Spleen (tissue), 11 donors: ENCODE measurements at regions not wholly inside any gene's neighbourhood (a gene's known extent, or its start where the extent isn't known, plus 50 kb on each side); places are given as distances from the start of the nearest gene placed in this dataset.

Experiments used
- DNase-seq: peaks from one replicate; pipeline ENCODE4 v3.0.0-alpha.2; 2020
- H3K27ac ChIP-seq, 8 donors: fragments of 200-600 bp; sonication (generic) in 7 of 8; 1 replicate in 4 of 8; 2 replicates in 4 of 8; pipeline versions ENCODE4 v1.5.0 to v1.8.0; 2016 to 2021; ENCODE audit warnings: inconsistent platforms in 4 of 8, mild to moderate bottlenecking in 4 of 8, moderate library complexity in 1 of 8
- H3K27me3 ChIP-seq, 7 donors: fragments of 200-600 bp; sonication (generic) in 6 of 7; replicated peaks in 1 of 7; 1 replicate in 4 of 7; 2 replicates in 3 of 7; pipeline versions ENCODE4 v1.5.0 to v1.8.0; 2016 to 2021; ENCODE audit warnings: inconsistent platforms in 3 of 7, mild to moderate bottlenecking in 1 of 7
- H3K36me3 ChIP-seq, 6 donors: fragments of 200-600 bp; sonication (generic) in 5 of 6; 1 replicate in 4 of 6; 2 replicates in 2 of 6; pipeline versions ENCODE4 v1.5.0 to v1.8.0; 2016 to 2021; ENCODE audit warnings: inconsistent platforms in 2 of 6
- H3K4me1 ChIP-seq, 6 donors: fragments of 200-600 bp; sonication (generic) in 5 of 6; 1 replicate in 3 of 6; 2 replicates in 3 of 6; pipeline versions ENCODE4 v1.5.0 to v1.8.0; 2016 to 2021; ENCODE audit warnings: inconsistent platforms in 3 of 6
- H3K4me3 ChIP-seq, 8 donors: fragments of 200-600 bp; sonication (generic) in 7 of 8; 1 replicate in 4 of 8; 2 replicates in 4 of 8; pipeline versions ENCODE4 v1.5.0 to v1.8.0; 2016 to 2021; ENCODE audit warnings: inconsistent platforms in 4 of 8, mild to moderate bottlenecking in 4 of 8, moderate library complexity in 2 of 8
- H3K9me3 ChIP-seq, 8 donors: fragments of 200-600 bp; sonication (generic) in 7 of 8; 1 replicate in 4 of 8; 2 replicates in 4 of 8; pipeline versions ENCODE4 v1.5.0 to v1.8.0; 2016 to 2021; ENCODE audit warnings: inconsistent platforms in 4 of 8
- POLR2A ChIP-seq, 3 donors: fragments of 450-650 bp; IDR thresholded peaks; one replicate each; pipeline ENCODE4 v1.5.1; 2017; ENCODE audit warnings: antibody characterized with exemption in 3 of 3, mild to moderate bottlenecking in 1 of 3
- POLR2AphosphoS5 ChIP-seq, 3 donors: sonication (generic); formaldehyde crosslinking; IDR thresholded peaks; one replicate each; pipeline ENCODE4 v1.5.1; 2017; ENCODE audit warnings: antibody characterized with exemption in 3 of 3
- WGBS, 5 donors: extraction: QIAGEN DNeasy Blood & Tissue Kit in 3 of 5; methylation state at CpG; one replicate each; pipeline versions ENCODE4 v1.1.5 to v1.1.7; 2013 to 2018; 5-methylcytosine and 5-hydroxymethylcytosine counted together
- intact Hi-C: fragments of 100-400 bp; cut with DNase I; formaldehyde crosslinking; loops from one replicate; pipeline ENCODE4 v1.15.0; 2023; ENCODE audit warnings: low total_unique reads
- TF ChIP-seq, protein P1 (sequence below), 11 experiments: fragments of 200-600 bp in 7 of 11; fragments of 450-650 bp in 4 of 11; sonication (generic) in 4 of 11; IDR thresholded peaks in 8 of 11; conservative IDR thresholded peaks in 3 of 11; 1 replicate in 7 of 11; 2 replicates in 4 of 11; pipeline versions ENCODE4 v1.4.0 to v1.8.0; 2016 to 2021; ENCODE audit warnings: antibody characterized with exemption in 11 of 11, inconsistent platforms in 4 of 11, mild to moderate bottlenecking in 1 of 11
- donor health status: healthy with polysubstance abuse.
- donor health status: DM: no; HTN: no; CAD: no; lungs with moderate emphysema.
- donor health status: DM: no; HTN: no; CAD: no.
- donor health status: Bipolar disorder and iron deficiency.
- donor health status: healthy.
- donor health status: DM: no; HTN: no; CAD: no.
- donor health status: DM: yes; HTN: yes; CAD: no.

DNA sequence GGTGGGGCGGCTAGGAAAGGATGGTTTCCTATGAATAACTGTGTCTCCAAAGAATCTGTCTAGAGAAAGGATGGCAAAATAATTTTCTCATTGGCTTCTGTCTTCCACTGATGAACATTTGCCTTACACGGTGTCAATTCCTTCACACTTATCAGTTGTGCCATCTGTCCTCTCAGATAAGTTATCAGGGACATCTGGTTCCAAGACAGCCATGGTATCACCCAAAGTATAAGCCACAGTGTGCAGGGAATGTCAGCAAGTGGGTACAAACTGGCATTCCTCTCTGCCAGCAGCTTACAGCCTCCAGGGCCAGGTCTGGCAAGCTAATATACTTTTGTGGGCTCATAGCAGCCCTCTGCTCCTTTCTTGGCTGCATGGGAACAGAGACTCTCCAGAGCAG lies 1092.0 kb downstream of the EFNA5 start:
- WGBS, 5 donors, result 78 to 95% (median 90%) methylated on average over 2 of the region's 2 CpGs
- no peaks in the 10 kb centered on the region for H3K4me1 ChIP-seq
- H3K36me3 ChIP-seq, result no peaks in the 10 kb centered on the region
- no peaks in the 10 kb centered on the region for H3K27me3 ChIP-seq
- no peak overlapping the region for H3K27ac ChIP-seq
- H3K9me3 ChIP-seq, result no peaks in the 10 kb centered on the region
- H3K4me3 ChIP-seq, result no peak overlapping the region
- intact Hi-C loops, result no loop called here
- TF ChIP-seq, protein P1, sequence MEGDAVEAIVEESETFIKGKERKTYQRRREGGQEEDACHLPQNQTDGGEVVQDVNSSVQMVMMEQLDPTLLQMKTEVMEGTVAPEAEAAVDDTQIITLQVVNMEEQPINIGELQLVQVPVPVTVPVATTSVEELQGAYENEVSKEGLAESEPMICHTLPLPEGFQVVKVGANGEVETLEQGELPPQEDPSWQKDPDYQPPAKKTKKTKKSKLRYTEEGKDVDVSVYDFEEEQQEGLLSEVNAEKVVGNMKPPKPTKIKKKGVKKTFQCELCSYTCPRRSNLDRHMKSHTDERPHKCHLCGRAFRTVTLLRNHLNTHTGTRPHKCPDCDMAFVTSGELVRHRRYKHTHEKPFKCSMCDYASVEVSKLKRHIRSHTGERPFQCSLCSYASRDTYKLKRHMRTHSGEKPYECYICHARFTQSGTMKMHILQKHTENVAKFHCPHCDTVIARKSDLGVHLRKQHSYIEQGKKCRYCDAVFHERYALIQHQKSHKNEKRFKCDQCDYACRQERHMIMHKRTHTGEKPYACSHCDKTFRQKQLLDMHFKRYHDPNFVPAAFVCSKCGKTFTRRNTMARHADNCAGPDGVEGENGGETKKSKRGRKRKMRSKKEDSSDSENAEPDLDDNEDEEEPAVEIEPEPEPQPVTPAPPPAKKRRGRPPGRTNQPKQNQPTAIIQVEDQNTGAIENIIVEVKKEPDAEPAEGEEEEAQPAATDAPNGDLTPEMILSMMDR (IDR thresholded peaks at IDR 0.05 in 8 of 11, conservative IDR thresholded peaks at IDR 0.05 in 3 of 11), result no peak
- no peak for TF ChIP-seq POLR2A (IDR thresholded peaks at IDR 0.05)
- TF ChIP-seq POLR2AphosphoS5 (IDR thresholded peaks at IDR 0.05), result no peak
- no peak for DNase-seq

DNA sequence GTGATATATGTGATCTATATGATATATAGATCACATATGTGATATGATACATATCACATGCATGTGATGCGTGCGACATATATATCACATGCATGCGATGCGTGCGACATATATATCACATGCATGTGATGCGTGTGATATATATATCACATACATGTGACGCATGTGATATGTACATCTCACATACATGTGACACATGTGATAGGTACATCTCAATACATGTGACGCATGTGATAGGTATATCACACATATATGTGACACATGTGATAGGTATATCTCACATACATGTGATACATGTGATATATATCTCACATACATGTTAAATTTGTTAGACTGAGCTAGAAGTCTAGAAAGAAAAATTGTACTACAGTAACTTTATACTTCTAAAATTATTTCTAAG lies 1095.9 kb downstream of the EFNA5 start:
- no peaks in the 10 kb centered on the region for H3K36me3 ChIP-seq
- TF ChIP-seq, protein P1 (IDR thresholded peaks at IDR 0.05 in 8 of 11, conservative IDR thresholded peaks at IDR 0.05 in 3 of 11), result no peak
- no peak overlapping the region for H3K4me3 ChIP-seq
- no peaks in the 10 kb centered on the region for H3K4me1 ChIP-seq
- H3K27ac ChIP-seq, result no peak overlapping the region
- intact Hi-C loops, result no loop called here
- no peaks in the 10 kb centered on the region for H3K9me3 ChIP-seq
- DNase-seq, result no peak
- 94 to 98% (median 97%) methylated on average over 8 of the region's 8 CpGs for WGBS, 5 donors
- H3K27me3 ChIP-seq, result no peaks in the 10 kb centered on the region

- no peaks in the 10 kb centered on the region for H3K36me3 ChIP-seq
- 61 to 96% (median 90%) methylated on average over 4 of the region's 4 CpGs for WGBS, 5 donors
These were observed 1104.7 kb downstream of the EFNA5 start for GRCh38 chr5:106566031-106566430.

GRCh38 chr5:106545325-106545724 lies 1125.4 kb downstream of the EFNA5 start:
- no peak for TF ChIP-seq POLR2AphosphoS5 (IDR thresholded peaks at IDR 0.05)
- no peak for TF ChIP-seq POLR2A (IDR thresholded peaks at IDR 0.05)
- no peak for DNase-seq
- intact Hi-C loops, result no loop called here
- Histone ChIP-seq H3K27me3 (no peaks in the 10 kb centered on the region), H3K27ac (no peak overlapping the region), H3K4me3 (no peak overlapping the region), H3K9me3 (peaks cover 0 to 58% (median 47%) of the 10 kb centered on the region in 8 donors), H3K4me1 (no peaks in the 10 kb centered on the region), H3K36me3 (no peaks in the 10 kb centered on the region)
- 54 to 86% (median 67%) methylated on average over 2 of the region's 2 CpGs for WGBS, 5 donors

More at GRCh38 chr5:106566031-106566430, 1104.7 kb downstream of the EFNA5 start:
- TF ChIP-seq POLR2AphosphoS5 (IDR thresholded peaks at IDR 0.05) (no peak), POLR2A (IDR thresholded peaks at IDR 0.05) (no peak)
- TF ChIP-seq, protein P1 (IDR thresholded peaks at IDR 0.05 in 8 of 11, conservative IDR thresholded peaks at IDR 0.05 in 3 of 11), result no peak
- no peaks in the 10 kb centered on the region for H3K27me3 ChIP-seq
- DNase-seq, result no peak
- H3K9me3 ChIP-seq, result peaks cover 0 to 11% (median 4%) of the 10 kb centered on the region in 8 donors
- no peak overlapping the region for H3K4me3 ChIP-seq
- no peak overlapping the region for H3K27ac ChIP-seq
- H3K4me1 ChIP-seq, result no peaks in the 10 kb centered on the region
- intact Hi-C loops, result no loop called here

- Histone ChIP-seq H3K4me1 (no peaks in the 10 kb centered on the region), H3K36me3 (no peaks in the 10 kb centered on the region), H3K27ac (no peak overlapping the region), H3K27me3 (no peaks in the 10 kb centered on the region), H3K9me3 (peaks cover 0 to 73% (median 51%) of the 10 kb centered on the region in 8 donors), H3K4me3 (no peak overlapping the region)
- TF ChIP-seq POLR2A (IDR thresholded peaks at IDR 0.05), result no peak
- TF ChIP-seq POLR2AphosphoS5 (IDR thresholded peaks at IDR 0.05), result no peak
- TF ChIP-seq, protein P1 (IDR thresholded peaks at IDR 0.05 in 8 of 11, conservative IDR thresholded peaks at IDR 0.05 in 3 of 11), result no peak
- no peak for DNase-seq
- intact Hi-C loops, result no loop called here
- 70 to 88% (median 78%) methylated on average over 1 of the region's 1 CpG for WGBS, 5 donors
These were observed 1127.4 kb downstream of the EFNA5 start for GRCh38 chr5:106543330-106543729.
